22Rv1 (cell line): ENCODE measurements at regions not wholly inside any gene's neighbourhood (a gene's known extent, or its start where the extent isn't known, plus 50 kb on each side); places are given as distances from the start of the nearest gene placed in this dataset.

Experiments
- H3K27ac ChIP-seq: fragments of 450-650 bp; 2 replicates; pipeline ENCODE4 v1.5.1; 2017
- CTCF ChIP-seq: fragments of 450-650 bp; IDR thresholded peaks from 2 replicates; pipeline ENCODE4 v1.5.1; 2017; ENCODE audit warnings: mild to moderate bottlenecking
- ZFX ChIP-seq: fragments of 450-650 bp; IDR thresholded peaks from 2 replicates; pipeline ENCODE4 v1.6.1; 2017; ENCODE audit warnings: antibody characterized with exemption, borderline replicate concordance

DNA sequence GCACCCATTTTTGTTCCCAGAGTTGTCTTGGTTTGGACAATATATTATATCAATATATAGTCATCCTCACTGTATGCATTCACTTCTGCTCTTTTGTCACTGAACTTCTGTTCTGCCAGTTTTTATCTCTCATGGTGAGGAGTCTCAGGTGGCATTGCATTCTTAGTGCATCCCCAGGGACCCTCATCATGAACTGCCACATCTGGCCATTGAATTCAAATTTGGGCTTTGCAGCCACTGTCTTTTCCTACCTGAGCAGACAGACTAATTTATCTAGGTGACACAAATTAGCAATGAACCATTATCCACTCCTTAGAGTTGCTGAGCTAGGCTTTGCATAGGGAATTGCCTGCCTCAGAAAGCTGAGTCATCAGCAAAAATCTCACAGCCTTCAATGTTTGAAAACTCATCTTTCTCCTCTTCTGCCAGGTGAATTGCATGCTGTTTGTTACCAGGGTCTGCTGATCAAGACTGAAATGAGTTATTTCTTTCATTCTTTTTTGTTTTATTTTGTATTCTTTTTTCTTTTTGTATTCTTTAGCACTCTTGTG, 316.8 kb upstream of the MTPN start:
- TF ChIP-seq CTCF (no peak), ZFX (no peak)
- H3K27ac ChIP-seq: no peak overlapping the region

DNA sequence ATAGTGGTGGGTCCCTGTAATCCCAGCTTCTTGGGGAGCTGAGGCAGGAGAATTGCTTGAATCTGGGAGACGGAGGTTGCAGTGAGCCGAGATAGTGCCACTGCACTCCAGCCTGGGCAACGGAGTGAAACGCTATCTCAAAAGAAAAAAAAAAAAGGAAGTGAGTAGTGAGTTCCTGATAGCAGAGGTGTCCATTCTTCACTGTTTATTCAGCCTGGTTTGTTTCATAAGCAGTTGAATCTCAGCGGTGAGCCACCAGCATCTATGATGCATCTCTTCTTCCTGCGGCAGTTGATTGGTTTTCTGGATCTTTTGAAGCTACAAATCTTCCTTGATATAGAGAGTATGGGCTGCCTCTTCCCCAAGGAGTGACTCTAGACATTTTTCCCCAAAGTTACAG, 316.1 kb upstream of the MTPN start:
- no peak for TF ChIP-seq ZFX
- TF ChIP-seq CTCF: no peak
- H3K27ac ChIP-seq: no peak overlapping the region

- TF ChIP-seq CTCF: no peak
- TF ChIP-seq ZFX: no peak
- no peak overlapping the region for H3K27ac ChIP-seq
Observed at GRCh38 chr7:136292365-136292764, 315.2 kb upstream of the MTPN start.

GRCh38 chr7:136290351-136290750, 313.2 kb upstream of the MTPN start:
- no peak overlapping the region for H3K27ac ChIP-seq
- TF ChIP-seq CTCF (no peak), ZFX (no peak)

DNA sequence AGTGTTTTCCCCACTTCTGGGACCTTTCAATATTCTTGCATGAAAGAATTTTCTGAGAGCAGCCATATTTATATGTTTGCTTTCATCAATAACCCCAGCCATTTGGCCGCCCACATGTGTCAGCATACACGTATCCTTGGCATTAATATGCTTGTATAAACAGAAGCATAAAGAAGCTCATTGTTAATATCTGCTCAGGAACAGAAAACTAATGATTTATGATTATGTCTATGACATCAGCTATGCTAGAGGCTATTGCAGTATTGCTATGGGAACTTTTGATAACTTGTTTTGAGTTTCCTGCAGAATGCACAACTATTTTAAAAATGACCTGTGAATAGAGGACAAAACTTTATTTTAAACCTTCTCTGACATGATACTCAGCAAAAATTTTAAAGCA, 300.9 kb upstream of the MTPN start:
- TF ChIP-seq ZFX: no peak
- TF ChIP-seq CTCF: no peak

DNA sequence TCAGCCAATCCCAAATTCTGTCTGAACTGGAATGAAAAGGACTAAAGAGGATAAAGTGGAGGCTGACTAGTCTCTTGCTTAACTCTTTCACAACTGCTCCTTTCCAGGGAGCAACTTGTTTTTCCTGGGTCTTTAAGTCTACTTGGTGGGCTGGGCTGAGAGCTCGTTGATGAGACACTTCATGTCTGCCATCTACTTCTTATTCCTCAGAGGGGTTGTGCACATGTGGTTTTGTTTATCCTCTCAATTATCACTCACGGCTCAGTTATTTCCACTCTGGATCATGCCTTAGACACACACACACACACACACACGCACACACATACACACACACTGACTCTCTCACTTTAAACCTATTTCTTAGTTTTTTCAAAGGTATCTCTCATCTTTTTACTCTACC, 298.6 kb upstream of the MTPN start:
- TF ChIP-seq ZFX (no peak), CTCF (0 out of 2 replicates have a peak, but pooled peaks have one; percentile 5)
- no peak overlapping the region for H3K27ac ChIP-seq

More for the DNA sequence above, 300.9 kb upstream of the MTPN start:
- no peak overlapping the region for H3K27ac ChIP-seq

GRCh38 chr7:136274636-136275345, 297.6 kb upstream of the MTPN start:
- H3K27ac ChIP-seq: no peak overlapping the region
- TF ChIP-seq ZFX (no peak), CTCF (no peak)
